LNCAP (cell line): ENCODE measurements at regions not wholly inside any gene's neighbourhood (a gene's known extent, or its start where the extent isn't known, plus 50 kb on each side); places are given as distances from the start of the nearest gene placed in this dataset.

Experiments
- CTCF ChIP-seq: fragments of 450-650 bp; IDR thresholded peaks from 2 replicates; pipeline ENCODE4 v1.5.1; 2017; ENCODE audit warnings: mild to moderate bottlenecking

DNA sequence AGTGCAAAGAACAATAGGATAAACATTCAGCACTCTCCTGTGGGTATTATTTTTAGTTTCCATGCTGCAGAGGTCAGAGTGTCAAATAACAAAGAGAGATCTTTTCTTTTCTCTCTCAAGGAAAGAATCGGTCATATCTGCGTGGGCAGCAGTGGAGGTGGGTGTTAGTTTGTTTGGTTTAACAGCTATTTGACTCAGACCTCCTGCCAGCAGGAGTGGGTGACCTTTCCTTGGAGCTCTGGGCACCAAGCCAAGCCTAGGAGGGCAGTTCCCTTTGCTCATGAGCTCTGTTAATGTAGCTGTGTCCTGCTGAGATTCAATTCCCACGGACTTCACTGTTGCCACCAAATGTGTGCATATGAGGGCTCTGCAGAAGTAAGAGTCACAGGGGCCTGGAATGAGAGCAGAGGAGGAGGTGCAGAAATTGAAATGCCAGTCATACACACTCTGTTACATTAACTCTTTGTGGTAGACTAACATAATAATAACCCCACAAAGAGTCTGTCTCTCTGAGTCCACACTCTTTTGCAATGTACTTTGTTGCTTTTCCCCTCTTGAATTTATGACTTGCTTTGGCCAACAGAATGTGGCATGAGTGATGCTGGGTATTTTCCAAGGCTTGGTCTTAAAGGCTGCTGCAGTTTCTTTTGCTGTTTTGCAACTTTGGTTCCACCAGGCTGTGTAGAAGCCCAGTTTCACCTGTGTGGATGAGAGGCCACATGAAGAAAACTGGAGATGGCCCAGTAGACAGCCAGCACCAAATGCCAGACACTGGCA lies 76.0 kb upstream of the GRK3 start:
- TF ChIP-seq CTCF, result no peak

DNA sequence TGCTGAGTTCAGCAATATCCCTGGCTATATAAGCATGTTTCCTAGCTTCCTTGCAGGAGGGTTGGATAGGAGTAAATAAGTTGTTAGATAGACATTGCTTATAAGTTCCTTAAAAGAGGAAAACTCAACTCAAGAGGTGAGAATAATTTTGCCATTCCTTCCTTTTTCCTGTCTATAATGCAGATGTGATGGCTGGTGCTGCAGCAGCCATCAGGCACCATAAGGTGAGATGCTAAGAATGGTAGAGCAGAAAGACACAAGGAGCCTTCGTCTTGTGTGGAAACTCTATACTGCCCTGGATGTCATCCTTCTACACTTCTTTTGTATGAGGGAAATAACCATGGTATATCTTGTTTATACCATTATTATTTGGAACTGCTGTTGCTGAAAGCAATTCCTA lies 74.5 kb upstream of the GRK3 start:
- no peak for TF ChIP-seq CTCF

DNA sequence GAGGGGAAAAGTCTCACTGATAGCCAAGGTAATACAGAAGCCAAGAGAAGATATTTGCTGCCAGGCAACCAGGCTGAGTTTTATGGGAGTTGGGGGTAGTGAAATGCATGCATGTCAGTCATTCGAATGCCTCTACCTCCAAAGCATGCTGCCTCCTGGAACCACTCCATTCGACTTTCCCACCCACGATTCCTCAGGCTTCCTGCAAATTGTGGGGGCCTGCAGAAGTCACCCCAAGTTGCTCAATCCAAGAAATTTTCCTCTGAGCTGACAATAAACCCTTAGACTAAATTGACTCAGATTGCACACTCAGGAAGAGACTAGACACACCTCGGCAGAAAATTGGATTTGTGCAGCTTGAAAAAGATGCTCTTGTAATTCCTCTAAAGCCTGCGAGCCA lies 73.6 kb upstream of the GRK3 start:
- no peak for TF ChIP-seq CTCF

DNA sequence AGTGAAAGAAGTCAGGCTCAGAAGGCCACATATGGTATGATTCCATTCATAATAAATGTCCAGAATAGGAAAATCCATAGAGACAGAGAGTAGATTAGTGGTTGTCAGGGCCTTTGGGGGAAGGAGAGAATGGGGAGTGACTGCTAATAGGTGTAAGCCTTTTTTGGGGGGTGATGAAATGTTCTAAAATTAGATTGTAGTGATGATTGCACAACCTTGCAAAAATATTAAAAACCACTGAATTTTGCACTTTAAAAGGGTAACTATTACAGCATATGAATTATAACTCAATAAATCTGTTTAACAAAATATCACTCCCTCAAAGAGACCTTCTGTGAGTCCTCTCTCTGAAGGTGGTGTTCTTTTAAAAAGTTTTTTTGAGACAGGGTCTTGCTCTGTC lies 72.3 kb upstream of the GRK3 start:
- no peak for TF ChIP-seq CTCF

GRCh38 chr22:25492841-25493734 lies 71.4 kb upstream of the GRK3 start:
- TF ChIP-seq CTCF, result no peak

GRCh38 chr22:25493794-25494193 lies 70.7 kb upstream of the GRK3 start:
- TF ChIP-seq CTCF, result no peak

GRCh38 chr22:25494774-25495173 lies 69.7 kb upstream of the GRK3 start:
- no peak for TF ChIP-seq CTCF
